ENCODE measurements at regions not wholly inside any gene's neighbourhood (a gene's known extent, or its start where the extent isn't known, plus 50 kb on each side); places are given as distances from the start of the nearest gene placed in this dataset.
"Not testable (repeated sequence)": the region's sequence is repeated elsewhere in the genome, so short reads cannot be mapped to it uniquely, and the experiment has no call there.

- Mint-ChIP-seq H3K27ac (no peak overlapping the region), H3K4me1 (no peaks in the 10 kb centered on the region), H3K27me3 (peaks cover 21% of the 10 kb centered on the region), H3K9me3 (no peaks in the 10 kb centered on the region), H3K4me3 (no peak overlapping the region), H3K36me3 (ENCODE audit: low read depth) (no peaks in the 10 kb centered on the region)
- no peak for ATAC-seq (replicated peaks)
These were observed 416.6 kb downstream of the PREX1 start for GRCh38 chr20:48411245-48411644.

- Mint-ChIP-seq H3K4me1 (no peaks in the 10 kb centered on the region), H3K9me3 (no peaks in the 10 kb centered on the region), H3K36me3 (ENCODE audit: low read depth) (no peaks in the 10 kb centered on the region), H3K27me3 (peaks cover 27% of the 10 kb centered on the region), H3K4me3 (no peak overlapping the region), H3K27ac (no peak overlapping the region)
- ATAC-seq (replicated peaks), result no peak
These were observed 418.7 kb downstream of the PREX1 start for GRCh38 chr20:48409055-48409615.

GRCh38 chr20:48407710-48408109 is 420.1 kb downstream of the PREX1 start:
- Mint-ChIP-seq H3K27me3 (peaks cover 33% of the 10 kb centered on the region), H3K27ac (no peak overlapping the region), H3K4me1 (no peaks in the 10 kb centered on the region), H3K4me3 (no peak overlapping the region), H3K36me3 (ENCODE audit: low read depth) (no peaks in the 10 kb centered on the region), H3K9me3 (no peaks in the 10 kb centered on the region)
- no peak for ATAC-seq (replicated peaks)

- H3K36me3 Mint-ChIP-seq (ENCODE audit: low read depth), result no peaks in the 10 kb centered on the region
These were observed 420.9 kb downstream of the PREX1 start for GRCh38 chr20:48406912-48407340.

GRCh38 chr20:48406498-48406897 is 421.3 kb downstream of the PREX1 start:
- no peak overlapping the region for H3K4me3 Mint-ChIP-seq
- no peaks in the 10 kb centered on the region for H3K9me3 Mint-ChIP-seq
- no peak overlapping the region for H3K27ac Mint-ChIP-seq
- no peaks in the 10 kb centered on the region for H3K4me1 Mint-ChIP-seq
- peak; percentile 93 for ATAC-seq (replicated peaks)
- H3K36me3 Mint-ChIP-seq (ENCODE audit: low read depth), result no peaks in the 10 kb centered on the region
- peaks cover 34% of the 10 kb centered on the region for H3K27me3 Mint-ChIP-seq

More at GRCh38 chr20:48406912-48407340, 420.9 kb downstream of the PREX1 start:
- Mint-ChIP-seq H3K4me3 (no peak overlapping the region), H3K9me3 (no peaks in the 10 kb centered on the region), H3K27ac (no peak overlapping the region), H3K4me1 (no peaks in the 10 kb centered on the region), H3K27me3 (peaks cover 30% of the 10 kb centered on the region)
- ATAC-seq (replicated peaks), result no peak

GRCh38 chr20:48405909-48406308 is 421.9 kb downstream of the PREX1 start:
- no peak overlapping the region for H3K4me3 Mint-ChIP-seq
- peaks cover 33% of the 10 kb centered on the region for H3K27me3 Mint-ChIP-seq
- no peak overlapping the region for H3K27ac Mint-ChIP-seq
- H3K4me1 Mint-ChIP-seq, result no peaks in the 10 kb centered on the region
- H3K9me3 Mint-ChIP-seq, result no peaks in the 10 kb centered on the region
- no peaks in the 10 kb centered on the region for H3K36me3 Mint-ChIP-seq (ENCODE audit: low read depth)
- ATAC-seq (replicated peaks), result peak; percentile 54

GRCh38 chr20:48404598-48404997 is 423.2 kb downstream of the PREX1 start:
- Mint-ChIP-seq H3K27me3 (peaks cover 27% of the 10 kb centered on the region), H3K27ac (no peak overlapping the region), H3K9me3 (no peaks in the 10 kb centered on the region), H3K4me3 (no peak overlapping the region), H3K4me1 (no peaks in the 10 kb centered on the region), H3K36me3 (ENCODE audit: low read depth) (no peaks in the 10 kb centered on the region)
- no peak for ATAC-seq (replicated peaks)

- Mint-ChIP-seq H3K27me3 (peaks cover 25% of the 10 kb centered on the region), H3K9me3 (no peaks in the 10 kb centered on the region), H3K4me1 (no peaks in the 10 kb centered on the region), H3K36me3 (ENCODE audit: low read depth) (no peaks in the 10 kb centered on the region), H3K27ac (no peak overlapping the region), H3K4me3 (no peak overlapping the region)
- no peak for ATAC-seq (replicated peaks)
These were observed 424.5 kb downstream of the PREX1 start for GRCh38 chr20:48403167-48403761.

- no peak for ATAC-seq (replicated peaks)
- Mint-ChIP-seq H3K9me3 (no peaks in the 10 kb centered on the region), H3K36me3 (ENCODE audit: low read depth) (no peaks in the 10 kb centered on the region), H3K27me3 (peaks cover 27% of the 10 kb centered on the region), H3K27ac (no peak overlapping the region), H3K4me3 (no peak overlapping the region), H3K4me1 (no peaks in the 10 kb centered on the region)
These were observed 426.4 kb downstream of the PREX1 start for GRCh38 chr20:48401359-48401758.

GRCh38 chr20:48400009-48400408 is 427.8 kb downstream of the PREX1 start:
- Mint-ChIP-seq H3K27me3 (peaks cover 33% of the 10 kb centered on the region), H3K36me3 (ENCODE audit: low read depth) (no peaks in the 10 kb centered on the region), H3K4me3 (no peak overlapping the region), H3K4me1 (no peaks in the 10 kb centered on the region), H3K9me3 (no peaks in the 10 kb centered on the region), H3K27ac (no peak overlapping the region)
- no peak for ATAC-seq (replicated peaks)

- H3K4me1 Mint-ChIP-seq, result no peaks in the 10 kb centered on the region
- H3K27me3 Mint-ChIP-seq, result peaks cover 37% of the 10 kb centered on the region
- no peaks in the 10 kb centered on the region for H3K9me3 Mint-ChIP-seq
- H3K36me3 Mint-ChIP-seq (ENCODE audit: low read depth), result no peaks in the 10 kb centered on the region
- no peak overlapping the region for H3K27ac Mint-ChIP-seq
- no peak overlapping the region for H3K4me3 Mint-ChIP-seq
- no peak for ATAC-seq (replicated peaks)
These were observed 429.0 kb downstream of the PREX1 start for GRCh38 chr20:48398506-48399449.

- H3K27ac Mint-ChIP-seq; H3K4me1 Mint-ChIP-seq; H3K36me3 Mint-ChIP-seq (ENCODE audit: low read depth); ATAC-seq (replicated peaks); H3K9me3 Mint-ChIP-seq; H3K4me3 Mint-ChIP-seq: not testable (repeated sequence)
- peaks cover 35% of the 10 kb centered on the region for H3K27me3 Mint-ChIP-seq
These were observed 430.6 kb downstream of the PREX1 start for GRCh38 chr20:48396981-48397861.

- H3K4me3 Mint-ChIP-seq, result no peak overlapping the region
- no peak for ATAC-seq (replicated peaks)
- H3K4me1 Mint-ChIP-seq, result no peaks in the 10 kb centered on the region
- no peaks in the 10 kb centered on the region for H3K36me3 Mint-ChIP-seq (ENCODE audit: low read depth)
- H3K27ac Mint-ChIP-seq, result no peak overlapping the region
- peaks cover 4% of the 10 kb centered on the region for H3K9me3 Mint-ChIP-seq
- H3K27me3 Mint-ChIP-seq, result peaks cover 30% of the 10 kb centered on the region
These were observed 431.8 kb downstream of the PREX1 start for GRCh38 chr20:48395816-48396546.

Data from activated T-helper 17 cell treated with anti-CD3 and anti-CD28 coated beads, Interleukin-2, amount 50 U/mL, for 72 hours (primary cell).